AG10803 (cell line): ENCODE measurements at regions not wholly inside any gene's neighbourhood (a gene's known extent, or its start where the extent isn't known, plus 50 kb on each side); places are given as distances from the start of the nearest gene placed in this dataset.

Source experiments
- DNase-seq: peaks from one replicate; pipeline ENCODE4 v3.0.0; 2010; ENCODE audit warnings: low read depth
- H3K4me3 ChIP-seq: 2 replicates; pipeline ENCODE4 v1.5.1; 2011; ENCODE audit warnings: mild to moderate bottlenecking, low read length, control low read depth
- TF ChIP-seq, protein P1 (sequence below): conservative IDR thresholded peaks from 2 replicates; pipeline ENCODE4 v1.5.1; 2011; ENCODE audit warnings: mild to moderate bottlenecking, low read length, control low read depth, inconsistent platforms

DNA sequence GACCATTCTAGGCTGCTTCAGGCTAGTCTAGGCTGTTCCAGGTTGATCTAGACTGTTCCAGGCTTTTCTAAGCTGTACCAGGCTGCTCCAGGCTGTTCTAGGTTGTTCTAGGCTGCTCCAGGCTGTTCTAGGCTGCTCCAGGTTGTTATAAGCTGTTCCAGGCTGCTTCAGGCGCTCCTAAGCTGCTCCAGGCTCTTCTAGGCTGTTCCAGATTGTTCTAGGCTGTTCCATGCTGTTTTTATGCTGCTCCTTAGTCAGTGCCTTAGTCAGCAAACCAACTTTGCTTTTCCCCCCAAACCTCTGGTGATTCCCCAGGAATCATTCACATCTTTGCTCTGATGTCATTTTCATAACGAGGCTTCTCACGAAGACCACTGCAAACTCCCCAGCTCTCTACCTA is 171.4 kb upstream of the GALNT2 start:
- TF ChIP-seq, protein P1, sequence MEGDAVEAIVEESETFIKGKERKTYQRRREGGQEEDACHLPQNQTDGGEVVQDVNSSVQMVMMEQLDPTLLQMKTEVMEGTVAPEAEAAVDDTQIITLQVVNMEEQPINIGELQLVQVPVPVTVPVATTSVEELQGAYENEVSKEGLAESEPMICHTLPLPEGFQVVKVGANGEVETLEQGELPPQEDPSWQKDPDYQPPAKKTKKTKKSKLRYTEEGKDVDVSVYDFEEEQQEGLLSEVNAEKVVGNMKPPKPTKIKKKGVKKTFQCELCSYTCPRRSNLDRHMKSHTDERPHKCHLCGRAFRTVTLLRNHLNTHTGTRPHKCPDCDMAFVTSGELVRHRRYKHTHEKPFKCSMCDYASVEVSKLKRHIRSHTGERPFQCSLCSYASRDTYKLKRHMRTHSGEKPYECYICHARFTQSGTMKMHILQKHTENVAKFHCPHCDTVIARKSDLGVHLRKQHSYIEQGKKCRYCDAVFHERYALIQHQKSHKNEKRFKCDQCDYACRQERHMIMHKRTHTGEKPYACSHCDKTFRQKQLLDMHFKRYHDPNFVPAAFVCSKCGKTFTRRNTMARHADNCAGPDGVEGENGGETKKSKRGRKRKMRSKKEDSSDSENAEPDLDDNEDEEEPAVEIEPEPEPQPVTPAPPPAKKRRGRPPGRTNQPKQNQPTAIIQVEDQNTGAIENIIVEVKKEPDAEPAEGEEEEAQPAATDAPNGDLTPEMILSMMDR, result no peak
- no peak overlapping the region for H3K4me3 ChIP-seq
- DNase-seq, result no peak

DNA sequence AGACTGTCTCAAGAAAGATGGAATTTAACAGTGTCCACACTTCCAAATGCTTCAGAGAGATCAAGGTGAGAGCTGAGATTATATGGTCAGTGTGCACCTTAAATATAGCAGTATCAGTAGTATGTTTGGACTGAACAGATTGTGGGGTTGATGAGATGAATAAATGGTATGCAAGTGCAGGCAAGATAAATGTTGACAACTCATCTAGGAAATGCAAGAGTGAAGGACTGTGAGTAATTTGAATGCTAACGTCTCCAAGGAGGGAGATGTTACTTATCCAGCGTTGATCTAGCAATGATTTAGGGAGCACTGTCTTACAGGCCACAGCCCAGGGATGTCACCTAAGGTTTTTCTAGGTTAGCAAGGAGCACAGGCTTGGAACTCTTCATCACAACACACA is 170.7 kb upstream of the GALNT2 start:
- H3K4me3 ChIP-seq, result no peak overlapping the region
- no peak for DNase-seq
- TF ChIP-seq, protein P1, result no peak

DNA sequence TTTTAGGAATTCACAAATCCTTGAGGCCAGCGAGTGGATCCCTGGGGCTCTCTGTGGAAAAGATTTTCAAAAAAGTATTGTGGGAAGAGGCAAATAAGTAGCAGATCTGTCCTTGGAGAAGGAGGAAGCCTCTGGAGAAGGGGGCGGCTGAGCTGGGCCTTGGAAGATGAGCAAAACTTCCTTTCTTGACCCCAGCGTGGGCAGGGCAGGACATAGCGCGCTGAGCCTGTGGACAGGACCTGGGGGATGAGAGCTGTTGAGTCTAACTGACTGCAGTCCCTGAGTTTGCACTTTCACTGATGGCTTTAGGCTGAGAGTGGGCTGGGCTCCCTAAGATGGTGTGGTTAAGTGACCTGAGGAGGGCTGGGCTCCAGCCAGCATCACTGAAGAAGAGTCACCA is 170.2 kb upstream of the GALNT2 start:
- no peak for DNase-seq
- no peak overlapping the region for H3K4me3 ChIP-seq
- TF ChIP-seq, protein P1, result no peak

DNA sequence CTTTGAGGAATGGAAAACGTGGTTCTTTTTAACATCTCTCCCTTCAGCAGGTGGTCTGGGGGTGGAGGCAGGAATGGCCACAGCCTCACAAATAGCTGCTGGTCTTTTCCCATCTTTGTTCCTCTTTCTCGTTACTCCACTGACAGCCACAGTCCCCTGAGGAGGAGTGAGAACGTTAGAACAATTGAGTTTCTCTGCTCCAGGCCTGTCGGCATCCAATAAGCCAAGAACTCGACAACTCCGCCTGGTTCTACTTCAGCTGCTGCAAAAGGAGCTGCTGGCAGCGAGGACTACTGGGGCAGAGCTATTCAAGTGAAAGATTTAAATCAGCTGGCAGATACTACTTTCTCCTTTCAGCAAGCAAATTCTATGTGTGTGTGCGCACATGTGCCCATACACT is 169.5 kb upstream of the GALNT2 start:
- TF ChIP-seq, protein P1, result no peak
- H3K4me3 ChIP-seq, result no peak overlapping the region
- no peak for DNase-seq

DNA sequence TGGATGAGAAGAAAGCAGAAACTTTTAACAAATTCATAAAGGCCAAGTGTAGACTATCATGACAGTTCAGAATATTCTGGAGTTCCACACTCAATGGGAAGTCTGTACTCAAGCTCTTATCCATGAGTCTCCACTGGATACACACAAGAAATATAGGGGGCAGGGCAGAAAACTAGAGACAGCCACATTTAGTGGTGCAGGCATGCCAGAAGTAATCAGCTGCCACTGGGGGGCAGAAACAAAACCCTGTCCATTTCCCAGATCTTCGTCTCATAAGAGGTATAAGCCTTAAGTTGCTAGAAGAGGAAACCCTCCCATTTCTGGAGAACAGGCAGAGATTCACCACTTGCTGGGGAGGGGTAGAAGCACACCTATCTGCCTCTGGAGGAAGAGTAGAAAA is 166.8 kb upstream of the GALNT2 start:
- TF ChIP-seq, protein P1, result no peak
- DNase-seq, result no peak
- H3K4me3 ChIP-seq, result no peak overlapping the region

DNA sequence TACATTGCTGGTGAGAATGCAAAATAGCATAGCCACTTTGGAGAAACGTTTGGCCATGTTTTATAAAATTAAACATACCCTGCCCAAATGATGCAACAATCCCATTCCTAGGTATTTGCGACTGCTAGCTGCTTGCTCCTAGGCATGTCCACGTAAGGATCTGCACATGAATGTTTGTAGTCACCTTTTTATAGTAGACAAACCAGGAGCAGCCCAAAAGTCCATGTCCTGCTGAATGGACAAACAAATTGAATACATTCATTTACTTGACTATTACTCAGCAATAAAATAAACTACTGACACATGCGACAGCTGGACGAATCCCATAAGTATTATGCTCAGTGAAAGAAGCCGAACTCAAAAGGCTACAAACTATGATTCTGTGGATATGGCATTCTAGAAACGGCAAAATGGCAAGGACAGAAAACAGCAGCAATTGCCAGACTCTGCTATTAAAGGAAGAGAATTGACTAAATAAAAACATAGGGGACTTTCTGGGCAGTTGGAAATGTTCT is 161.9 kb upstream of the GALNT2 start:
- DNase-seq, result no peak
- H3K4me3 ChIP-seq, result no peak overlapping the region
- TF ChIP-seq, protein P1, result no peak

DNA sequence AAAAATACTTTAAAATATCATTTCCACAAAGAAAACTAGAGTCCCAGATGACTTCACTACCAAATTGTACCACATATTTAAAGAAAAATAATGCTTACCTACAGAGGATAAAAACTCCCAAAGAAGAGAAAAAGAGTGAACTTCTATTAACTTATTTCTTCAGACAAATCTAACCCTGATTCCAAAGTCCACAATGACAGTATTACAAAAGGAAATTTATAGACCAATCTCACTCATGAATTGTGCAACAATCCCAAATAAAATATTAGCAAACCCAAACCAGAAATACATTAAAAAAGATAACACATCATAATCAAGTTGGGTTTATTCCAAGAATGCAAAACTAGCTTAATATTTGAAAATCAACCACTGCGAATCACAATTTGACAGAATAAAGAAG is 161.4 kb upstream of the GALNT2 start:
- DNase-seq, result no peak
- TF ChIP-seq, protein P1, result no peak
- no peak overlapping the region for H3K4me3 ChIP-seq
